GM11168 (cell line): ENCODE measurements at regions not wholly inside any gene's neighbourhood (a gene's known extent, or its start where the extent isn't known, plus 50 kb on each side); places are given as distances from the start of the nearest gene placed in this dataset.

Source experiments
- in situ Hi-C: fragments of 300-500 bp; cut with MboI; formaldehyde crosslinking; loops from one replicate; pipeline ENCODE4 v1.12.0; 2022; ENCODE audit warnings: low sequenced_read_pairs; ENCODE audit not compliant: unreplicated experiment

DNA sequence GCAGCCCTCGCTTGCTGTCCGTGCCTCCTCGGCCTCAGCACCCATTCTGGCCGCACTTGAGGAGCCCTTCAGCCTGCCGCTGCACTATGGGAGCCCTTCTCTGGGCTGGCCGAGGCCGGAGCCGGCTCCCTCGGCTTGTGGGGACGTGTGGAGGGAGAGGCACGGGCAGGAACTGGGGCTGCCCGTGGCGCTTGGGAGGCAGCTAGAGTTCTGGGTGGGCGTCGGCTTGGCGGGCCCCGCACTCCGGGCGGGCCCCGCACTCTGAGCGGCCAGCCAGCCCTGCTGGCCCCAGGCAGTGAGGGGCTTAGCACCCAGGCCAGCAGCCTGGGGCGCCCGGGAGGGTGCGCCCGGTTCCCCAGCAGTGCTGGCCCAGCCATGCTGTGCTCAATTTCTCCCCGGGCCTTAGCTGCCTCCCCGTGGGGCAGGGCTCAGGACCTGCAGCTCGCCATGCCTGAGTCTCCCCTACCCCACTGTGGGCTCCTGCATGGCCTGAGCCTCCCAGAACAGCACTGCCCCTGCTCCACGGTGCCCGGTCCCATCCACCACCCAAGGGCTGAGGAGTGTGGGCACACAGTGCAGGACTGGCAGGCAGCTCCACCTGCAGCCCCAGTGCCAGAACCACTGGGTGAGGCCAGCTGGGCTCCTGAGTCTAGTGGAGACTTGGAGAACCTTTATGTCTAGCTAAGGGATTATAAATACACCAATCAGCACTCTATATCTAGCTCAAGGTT, 240.0 kb upstream of the PRR20A start:
- in situ Hi-C loops, result loop anchor here (10.0 kb wide), 1 partner anchor 96 kb away; no protein-coding TSS in a partner anchor

DNA sequence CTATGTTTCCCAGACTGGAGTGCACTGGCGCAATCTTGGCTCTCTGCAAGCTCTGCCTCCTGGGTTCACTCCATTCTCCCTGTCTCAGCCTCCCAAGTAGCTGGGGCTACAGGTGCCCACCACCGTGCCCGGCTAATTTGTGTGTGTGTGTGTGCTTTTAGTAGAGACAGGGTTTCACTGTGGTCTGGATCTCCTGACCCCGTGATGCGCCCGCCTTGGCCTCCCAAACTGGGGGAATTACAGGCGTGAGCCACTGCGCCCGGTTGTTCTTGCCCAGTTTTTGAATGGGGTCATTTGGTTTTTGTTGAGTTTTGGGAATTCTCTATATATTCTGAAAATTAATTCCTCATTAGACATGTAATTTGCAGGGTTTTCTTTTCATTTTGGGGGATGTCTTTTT, 238.4 kb upstream of the PRR20A start:
- in situ Hi-C loops, result loop anchor here (10.0 kb wide), 1 partner anchor 97 kb away; no protein-coding TSS in a partner anchor

DNA sequence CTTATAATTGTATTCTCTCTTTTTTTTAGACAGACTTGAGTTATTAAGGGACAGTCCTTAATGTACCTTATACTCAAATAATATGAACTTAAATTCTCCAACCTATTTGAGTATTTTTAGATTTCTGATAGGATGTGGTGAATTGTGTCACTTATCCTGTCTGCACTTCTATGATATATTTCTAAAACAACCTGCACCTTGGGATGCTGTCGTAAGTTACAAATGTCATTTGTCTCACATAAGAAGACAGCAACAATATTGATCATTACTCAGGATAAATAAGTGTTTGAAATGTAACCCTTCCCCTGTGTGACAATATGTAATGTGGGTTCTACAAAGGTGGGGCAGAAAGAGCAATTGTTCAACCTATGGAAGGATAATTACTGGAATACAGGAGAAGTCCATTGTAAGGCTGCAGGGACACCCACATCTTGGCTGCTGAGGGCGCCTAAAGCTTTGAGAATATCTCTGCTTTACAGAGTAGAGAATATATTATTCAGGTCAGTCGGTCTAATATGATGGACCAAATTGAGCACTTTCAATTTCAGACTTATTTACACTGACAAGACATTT, 236.9 kb upstream of the PRR20A start:
- in situ Hi-C loops, result loop anchor here (10.0 kb wide), 1 partner anchor 99 kb away; no protein-coding TSS in a partner anchor

DNA sequence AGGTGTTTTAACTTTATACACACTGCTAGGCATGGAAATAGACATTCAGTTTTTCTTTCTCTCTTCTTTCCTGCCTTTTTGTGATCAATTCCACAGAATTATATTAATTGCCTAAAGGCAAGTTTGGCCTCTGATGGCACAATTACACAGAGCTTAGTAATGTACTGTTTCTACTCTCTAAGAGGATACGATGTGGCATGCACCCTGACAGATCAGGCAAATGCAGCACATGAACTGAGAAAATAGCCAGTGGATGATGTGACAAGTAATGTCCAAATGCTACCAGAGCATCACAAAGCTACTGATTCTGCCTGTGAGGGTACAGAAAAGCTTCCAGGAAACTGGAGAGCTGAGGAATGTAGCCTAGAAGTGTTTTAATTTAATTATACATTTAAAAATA, 233.8 kb upstream of the PRR20A start:
- in situ Hi-C loops, result loop anchor here (10.0 kb wide), 1 partner anchor 102 kb away; no protein-coding TSS in a partner anchor

DNA sequence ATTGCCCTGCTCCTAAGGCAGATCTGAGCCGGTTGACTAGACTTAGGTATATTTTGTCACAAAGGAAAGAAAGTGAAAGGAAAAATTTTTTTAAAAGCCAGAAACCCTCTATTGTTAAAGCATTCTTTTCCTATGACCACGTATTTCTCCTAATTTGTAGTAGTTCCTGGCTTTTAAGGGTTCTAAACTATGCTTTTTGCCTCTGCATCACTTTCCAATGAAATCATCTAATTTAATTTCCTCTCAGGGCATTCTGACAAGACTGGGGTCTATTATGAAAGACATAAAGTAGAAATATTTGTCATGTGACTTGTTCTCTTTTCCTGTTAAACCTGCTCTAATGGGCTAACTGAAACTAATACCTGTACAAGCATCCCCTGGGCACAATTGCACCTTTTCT, 233.0 kb upstream of the PRR20A start:
- in situ Hi-C loops, result loop anchor here (10.0 kb wide), 1 partner anchor 103 kb away; no protein-coding TSS in a partner anchor

DNA sequence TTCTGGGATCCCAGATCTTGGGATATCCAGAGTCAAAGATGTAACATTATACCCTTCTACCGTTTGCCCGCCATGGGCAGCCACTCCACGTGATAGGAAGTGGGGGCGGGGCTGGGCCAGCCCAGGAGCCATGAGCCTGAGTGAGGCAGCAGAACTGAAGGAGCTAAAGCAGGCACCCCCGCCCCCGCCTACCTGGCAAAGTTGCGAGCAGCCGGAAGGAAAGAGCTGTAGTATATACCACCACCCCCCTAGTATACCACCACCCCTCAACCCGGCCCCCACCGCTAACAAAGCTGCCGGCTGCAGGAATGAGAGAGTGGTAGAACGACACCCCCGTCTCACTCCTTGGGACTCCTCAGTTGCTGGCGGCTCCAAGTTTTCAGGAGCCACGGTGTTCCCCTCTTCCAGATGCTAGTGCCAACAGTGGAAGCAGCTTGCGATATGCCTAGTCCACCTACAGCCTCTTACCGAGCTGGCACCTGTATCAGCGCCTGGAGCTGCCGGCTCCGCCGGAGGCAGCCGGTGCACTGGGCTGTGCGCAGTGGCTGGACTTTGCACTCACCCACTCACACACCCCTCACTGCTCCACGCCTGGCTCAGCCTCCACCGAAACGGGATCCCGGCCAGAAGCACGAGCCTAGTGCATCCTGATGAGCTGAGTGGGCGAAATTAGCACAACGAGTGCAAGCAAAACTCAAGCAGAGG, 230.7 kb upstream of the PRR20A start:
- in situ Hi-C loops, result loop anchor here (10.0 kb wide), 1 partner anchor 105 kb away; no protein-coding TSS in a partner anchor

DNA sequence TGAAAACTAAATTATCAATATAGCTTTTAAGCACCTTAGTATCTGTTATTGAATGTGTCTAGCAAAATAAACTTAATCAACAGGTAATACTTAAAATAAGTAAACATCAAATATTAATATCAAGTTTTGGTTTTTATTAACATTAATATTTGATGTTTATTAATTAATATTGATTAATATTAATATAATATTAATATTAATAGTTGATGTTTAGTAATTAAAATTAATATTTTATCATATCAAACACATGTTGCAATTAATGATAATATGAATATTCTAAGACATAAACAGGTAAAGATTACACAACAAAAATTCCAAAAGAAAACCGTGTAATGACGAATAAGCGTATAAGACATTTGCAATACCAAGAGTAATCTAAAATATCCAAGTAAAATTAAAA, 222.8 kb upstream of the PRR20A start:
- in situ Hi-C loops, result no loop called here

DNA sequence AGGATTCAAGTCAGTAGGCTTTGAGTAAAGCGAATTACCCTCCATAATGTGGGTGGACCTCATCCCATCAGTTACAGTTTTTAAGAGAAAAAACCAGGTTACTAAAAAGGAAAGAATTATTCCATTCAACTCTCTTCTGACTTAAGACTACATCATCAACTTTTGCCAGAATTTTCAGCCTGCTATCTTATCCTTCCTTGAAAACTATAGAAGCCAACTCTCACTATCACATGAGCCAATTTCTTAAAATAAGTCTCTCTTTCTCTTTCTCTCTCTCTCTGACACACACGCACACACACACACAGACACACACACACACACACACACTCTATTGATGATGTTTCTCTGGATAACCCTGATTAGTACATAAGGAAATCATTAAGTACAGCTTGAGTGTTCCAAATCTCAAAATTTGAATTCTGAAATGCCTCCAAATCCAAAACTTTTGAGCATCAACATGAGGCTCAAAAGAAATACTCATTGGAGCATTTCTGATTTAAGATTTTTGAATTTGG, 217.0 kb upstream of the PRR20A start:
- in situ Hi-C loops, result no loop called here

DNA sequence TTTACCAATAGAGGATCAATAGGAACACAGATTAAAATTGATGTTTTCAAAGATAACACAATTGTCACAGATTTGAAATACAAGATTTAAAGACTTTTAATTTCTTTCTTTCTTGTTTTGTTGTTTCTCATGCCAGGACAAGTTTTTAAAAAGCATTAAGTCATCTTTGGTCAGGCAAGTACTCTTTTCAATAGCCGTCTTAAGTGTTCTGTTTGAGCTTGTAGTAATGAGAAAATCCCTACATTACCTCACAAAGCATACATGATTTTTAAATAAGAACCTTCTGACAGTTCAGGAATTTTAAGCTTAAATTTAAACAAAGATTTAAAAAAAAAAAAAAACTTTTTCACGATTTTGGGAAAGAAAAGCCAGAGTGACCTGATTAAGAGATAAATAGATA, 216.3 kb upstream of the PRR20A start:
- in situ Hi-C loops, result no loop called here

DNA sequence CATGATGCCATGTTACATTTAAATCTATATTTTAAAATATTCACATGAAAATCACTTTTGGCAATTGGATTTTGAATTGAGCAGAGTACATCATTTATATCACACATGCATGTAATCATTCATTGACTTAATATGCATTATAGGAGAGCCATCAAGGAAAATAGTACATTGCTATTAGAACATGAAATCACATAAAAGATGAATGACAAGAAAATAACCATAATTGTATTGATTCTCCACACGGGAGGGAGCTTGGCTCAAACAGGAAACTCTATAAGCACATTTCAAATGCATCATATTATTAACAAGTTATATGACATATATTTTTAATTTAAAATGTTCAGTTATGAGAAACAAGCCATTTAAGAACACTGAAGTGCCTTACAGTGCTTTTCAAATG, 208.6 kb upstream of the PRR20A start:
- in situ Hi-C loops, result no loop called here

DNA sequence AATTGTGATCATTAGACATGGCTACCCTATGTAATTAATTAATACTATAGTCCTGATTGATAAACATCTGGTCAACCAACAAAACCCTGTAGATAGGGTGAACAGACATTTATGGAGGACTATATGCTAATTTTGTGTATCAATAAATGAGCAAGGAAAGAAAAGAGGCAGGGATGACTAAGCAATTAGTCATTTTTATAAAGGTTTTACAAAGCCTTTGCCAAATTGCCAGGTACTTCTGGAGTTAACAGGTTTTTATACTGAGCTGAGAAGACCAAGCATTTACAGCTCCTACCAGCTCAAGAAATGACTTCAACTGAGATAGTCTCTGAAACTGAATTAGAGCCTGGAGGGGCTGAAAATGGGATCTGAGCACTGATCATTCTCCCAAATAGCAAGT, 186.8 kb upstream of the PRR20A start:
- in situ Hi-C loops, result no loop called here

DNA sequence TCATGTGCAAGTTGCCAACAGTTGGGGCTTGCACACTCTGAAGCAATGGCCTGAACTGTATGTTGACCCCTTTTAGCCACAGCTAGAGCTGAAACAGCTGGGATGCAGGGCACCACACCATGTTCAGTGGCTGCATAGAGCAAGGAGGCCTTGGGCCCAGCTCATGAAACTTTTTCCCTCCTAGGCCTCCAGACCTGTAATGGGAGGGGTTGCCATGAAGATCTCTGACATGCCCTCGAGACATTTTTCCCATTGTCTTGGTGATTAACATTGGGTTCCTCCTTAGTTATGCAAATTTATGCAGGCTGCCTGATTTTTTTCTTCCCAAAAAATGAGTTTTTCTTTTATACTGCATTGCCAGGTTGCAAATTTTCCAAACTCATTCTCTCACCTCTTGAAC, 165.1 kb upstream of the PRR20A start:
- in situ Hi-C loops, result no loop called here

DNA sequence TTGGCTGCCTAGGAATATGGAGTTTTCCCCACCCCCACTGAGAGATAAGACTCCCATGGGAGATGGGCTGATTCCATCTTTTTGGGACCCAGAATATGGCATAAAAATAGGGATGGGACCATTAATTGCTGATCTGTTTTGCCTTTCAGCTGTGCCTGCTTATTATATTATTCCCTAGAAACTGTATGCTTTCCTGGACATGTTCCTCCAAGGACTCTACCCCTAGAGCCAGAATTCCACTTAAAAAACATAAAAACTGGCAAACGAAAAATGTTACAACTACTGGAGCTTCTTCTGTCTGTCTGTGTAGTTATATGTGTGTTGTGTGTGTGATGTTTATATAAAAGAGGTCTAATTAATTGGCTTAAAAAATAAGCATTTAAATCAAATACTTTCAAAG, 159.9 kb upstream of the PRR20A start:
- in situ Hi-C loops, result no loop called here

DNA sequence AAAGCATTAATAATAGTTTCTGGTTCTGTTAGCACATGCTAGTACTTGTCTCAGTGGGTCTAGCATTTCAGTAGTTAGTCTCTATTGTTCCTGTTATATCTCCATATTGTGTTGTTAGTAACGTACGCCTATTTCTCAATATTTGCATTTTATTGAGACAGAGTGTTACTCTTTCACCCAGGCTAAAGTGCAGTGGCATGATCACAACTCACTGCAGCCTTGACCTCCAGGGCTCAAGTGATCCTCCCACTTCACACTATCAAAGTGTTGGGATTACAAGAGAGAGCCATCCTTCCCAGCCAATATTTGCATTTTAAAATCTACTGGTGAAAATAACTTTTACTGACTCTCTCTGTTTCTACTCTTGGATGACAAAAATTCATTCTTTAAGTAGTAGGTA, 154.6 kb upstream of the PRR20A start:
- in situ Hi-C loops, result no loop called here

DNA sequence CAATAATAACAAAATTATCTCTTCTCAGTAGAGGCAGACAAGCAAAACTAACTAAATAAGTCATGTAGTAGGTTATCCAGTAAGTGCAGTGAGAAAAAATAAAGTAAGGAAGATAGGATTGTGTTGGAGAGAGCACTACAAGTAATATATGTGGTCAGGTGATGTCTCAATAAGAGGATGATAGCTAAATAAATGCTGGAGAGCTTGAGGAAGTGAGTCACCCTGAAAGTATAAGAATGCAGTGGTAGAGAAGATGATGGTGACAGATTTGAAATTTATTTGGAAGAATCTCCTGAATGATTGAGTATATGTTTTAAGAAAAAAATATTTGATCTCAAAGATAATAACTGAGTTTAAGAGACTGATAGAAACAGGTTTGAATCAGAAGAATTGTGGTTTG, 152.2 kb upstream of the PRR20A start:
- in situ Hi-C loops, result no loop called here

DNA sequence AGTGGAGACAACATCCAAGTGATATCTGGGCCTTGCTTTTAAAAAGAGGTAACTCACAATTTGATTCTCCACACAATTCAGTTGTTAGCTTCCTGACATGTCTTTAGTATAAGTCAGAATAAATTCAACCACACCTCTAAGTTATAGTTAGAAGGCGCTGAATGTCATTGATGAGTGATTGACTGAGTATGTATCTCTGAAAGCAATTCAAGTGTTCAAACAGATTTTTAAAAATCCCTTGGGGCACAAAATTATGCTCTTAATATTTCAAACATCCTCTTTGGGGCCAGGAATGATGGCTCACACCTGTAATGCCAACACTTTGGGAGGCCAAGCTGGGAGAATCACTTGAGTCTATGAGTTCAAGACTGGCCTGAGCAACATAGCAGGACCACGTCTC, 137.0 kb upstream of the PRR20A start:
- in situ Hi-C loops, result no loop called here

DNA sequence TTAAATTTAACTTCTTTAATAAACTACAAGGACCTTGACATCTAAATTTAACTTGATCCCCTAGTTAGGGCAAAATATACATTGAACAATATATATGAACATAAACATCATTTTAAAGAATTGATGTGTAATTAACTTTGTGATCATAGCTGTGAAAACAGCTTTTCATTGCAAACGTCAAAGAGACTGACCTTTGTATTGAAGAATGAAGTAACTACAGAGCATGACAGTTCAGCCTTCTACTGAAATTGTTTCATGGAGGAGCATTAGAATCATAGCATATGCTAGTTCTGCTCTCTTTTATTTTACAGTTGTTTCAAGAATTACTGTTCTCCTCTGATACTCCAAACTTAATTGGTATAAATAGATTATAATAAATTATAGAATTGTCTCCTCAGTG, 123.4 kb upstream of the PRR20A start:
- in situ Hi-C loops, result no loop called here

DNA sequence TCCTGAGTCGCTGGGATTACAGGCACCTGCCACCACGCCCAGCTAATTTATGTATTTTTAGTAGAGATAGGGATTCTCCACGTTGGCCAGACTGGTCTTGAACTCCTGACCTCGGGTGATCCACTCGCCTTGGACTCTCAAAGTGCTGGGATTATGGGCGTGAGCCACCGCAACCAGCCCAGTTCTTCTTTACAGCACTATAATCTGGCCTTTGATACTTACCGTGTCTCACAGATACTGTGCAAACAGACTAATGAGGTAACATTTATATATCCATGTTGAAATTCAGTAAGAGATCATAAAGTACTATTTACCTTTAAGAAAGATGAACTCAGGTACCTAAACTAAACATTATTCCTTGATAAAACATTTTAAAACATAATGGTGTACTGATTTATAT, 121.8 kb upstream of the PRR20A start:
- in situ Hi-C loops, result no loop called here

DNA sequence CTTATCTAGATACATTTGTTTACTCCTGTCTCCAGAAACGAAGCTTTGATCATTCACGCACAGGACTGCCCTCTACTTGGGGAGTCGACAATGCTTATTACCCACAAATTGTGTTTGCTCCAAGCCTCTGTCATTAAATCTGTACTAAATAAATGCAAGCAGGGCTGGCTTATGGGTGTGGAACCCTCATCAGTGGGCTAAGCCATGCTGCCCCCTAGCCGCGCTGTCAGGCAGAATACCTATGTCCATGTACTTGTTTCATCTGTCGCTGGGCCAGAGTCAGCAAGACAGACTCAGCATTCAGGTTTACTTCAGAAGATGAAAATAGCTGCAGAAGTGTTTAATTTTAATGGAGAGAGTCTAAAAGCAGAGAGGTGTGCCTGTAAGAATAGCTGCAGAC, 110.0 kb upstream of the PRR20A start:
- in situ Hi-C loops, result no loop called here

DNA sequence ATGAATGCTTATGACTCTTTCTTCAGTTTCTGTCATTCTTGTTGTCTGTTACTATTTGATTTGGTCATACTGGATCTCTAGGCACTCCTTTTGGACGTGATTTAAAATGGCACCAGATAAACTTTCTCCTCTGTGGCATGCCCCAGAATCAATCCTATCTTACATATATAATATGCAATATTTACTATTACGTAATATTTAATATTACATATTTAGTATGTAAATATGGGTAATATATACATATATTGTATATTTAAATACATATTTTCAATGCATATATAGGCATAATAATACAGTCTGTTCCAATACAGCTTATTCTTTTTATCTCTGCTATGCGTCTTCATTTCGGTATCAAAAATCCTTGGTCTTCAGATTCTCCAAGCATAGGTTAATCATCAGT, 104.4 kb upstream of the PRR20A start:
- in situ Hi-C loops, result no loop called here

DNA sequence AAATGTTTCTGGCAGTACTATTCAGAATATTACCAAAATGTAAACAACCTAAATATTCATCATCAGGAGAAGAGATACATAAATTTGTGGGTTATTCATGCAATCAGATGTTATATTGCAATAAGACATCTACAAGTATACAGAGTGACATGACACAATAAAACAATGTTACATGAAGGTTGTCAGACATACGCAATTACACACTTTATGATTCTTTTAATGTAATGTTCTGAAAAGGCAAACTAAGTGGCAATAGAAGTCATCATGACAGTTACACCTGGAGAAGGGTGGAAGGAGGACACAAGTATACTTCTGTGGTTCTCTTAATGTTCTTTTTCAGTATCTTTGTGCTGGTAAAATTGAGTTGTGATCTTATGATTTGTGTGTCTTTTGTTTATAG, 95.8 kb upstream of the PRR20A start:
- in situ Hi-C loops, result no loop called here
